ENCODE measurements at regions not wholly inside any gene's neighbourhood (a gene's known extent, or its start where the extent isn't known, plus 50 kb on each side); places are given as distances from the start of the nearest gene placed in this dataset.
A peak's percentile ranks its signal among the peaks of the same experiment; 100 is the strongest.
"Not testable (repeated sequence)": the region's sequence is repeated elsewhere in the genome, so short reads cannot be mapped to it uniquely, and the experiment has no call there.

GRCh38 chr6:58046584-58046983, 729.2 kb downstream of the PRIM2 start:
- H3K36me3 ChIP-seq (ENCODE audit: control insufficient read depth in 1 of 2, insufficient read depth in 2 of 2, low read length in 2 of 2); H3K79me2 ChIP-seq (ENCODE audit: insufficient read depth, low read length); H4K20me1 ChIP-seq (ENCODE audit: insufficient read depth); RAD21 ChIA-PET (ENCODE audit: low non-redundant PET in 1 of 2, low total read pairs in 2 of 2, uncharacterized antibody in 2 of 2, unreplicated experiment in 2 of 2); DNase-seq (ENCODE audit: low read depth, low spot score); CTCF ChIA-PET; H3K27me3 ChIP-seq (ENCODE audit: insufficient read depth, low read length); BruUV-seq (replicated peaks); intact Hi-C loops (cut with micrococcal nuclease); H3K9me2 ChIP-seq (ENCODE audit: insufficient read depth); H3K9ac ChIP-seq (ENCODE audit: low read length); H3K9me3 ChIP-seq (ENCODE audit: control insufficient read depth in 1 of 2, insufficient read depth in 1 of 2, low read depth in 1 of 2, low read length in 2 of 2); ATAC-seq; H3K4me2 ChIP-seq (ENCODE audit: low read length); H3K4me1 ChIP-seq (ENCODE audit: control insufficient read depth in 1 of 2, insufficient read depth in 2 of 2, low read length in 2 of 2); H2AFZ ChIP-seq (ENCODE audit: low read depth, low read length, poor library complexity, severe bottlenecking); H3K4me3 ChIP-seq (replicated peaks in 1 of 2; ENCODE audit: low read depth in 1 of 2, low read length in 2 of 2); POLR2A ChIA-PET; H3K27ac ChIP-seq (ENCODE audit: low read depth, low read length): not testable (repeated sequence)

GRCh38 chr6:58047389-58047788, 730.0 kb downstream of the PRIM2 start:
- H3K27me3 ChIP-seq (ENCODE audit: insufficient read depth, low read length); H3K4me3 ChIP-seq (replicated peaks in 1 of 2; ENCODE audit: low read depth in 1 of 2, low read length in 2 of 2); H3K9ac ChIP-seq (ENCODE audit: low read length); H3K79me2 ChIP-seq (ENCODE audit: insufficient read depth, low read length); POLR2A ChIA-PET; H4K20me1 ChIP-seq (ENCODE audit: insufficient read depth); H3K9me2 ChIP-seq (ENCODE audit: insufficient read depth); RAD21 ChIA-PET (ENCODE audit: low non-redundant PET in 1 of 2, low total read pairs in 2 of 2, uncharacterized antibody in 2 of 2, unreplicated experiment in 2 of 2); H2AFZ ChIP-seq (ENCODE audit: low read depth, low read length, poor library complexity, severe bottlenecking); H3K27ac ChIP-seq (ENCODE audit: low read depth, low read length); H3K4me1 ChIP-seq (ENCODE audit: control insufficient read depth in 1 of 2, insufficient read depth in 2 of 2, low read length in 2 of 2); H3K36me3 ChIP-seq (ENCODE audit: control insufficient read depth in 1 of 2, insufficient read depth in 2 of 2, low read length in 2 of 2); H3K4me2 ChIP-seq (ENCODE audit: low read length); CTCF ChIA-PET; intact Hi-C loops (cut with micrococcal nuclease); BruUV-seq (replicated peaks); H3K9me3 ChIP-seq (ENCODE audit: control insufficient read depth in 1 of 2, insufficient read depth in 1 of 2, low read depth in 1 of 2, low read length in 2 of 2); DNase-seq (ENCODE audit: low read depth, low spot score); ATAC-seq: not testable (repeated sequence)

GRCh38 chr6:58047865-58048264, 730.4 kb downstream of the PRIM2 start:
- H3K9me2 ChIP-seq (ENCODE audit: insufficient read depth); H3K27me3 ChIP-seq (ENCODE audit: insufficient read depth, low read length); CTCF ChIA-PET; H3K36me3 ChIP-seq (ENCODE audit: control insufficient read depth in 1 of 2, insufficient read depth in 2 of 2, low read length in 2 of 2); H3K27ac ChIP-seq (ENCODE audit: low read depth, low read length); H3K4me1 ChIP-seq (ENCODE audit: control insufficient read depth in 1 of 2, insufficient read depth in 2 of 2, low read length in 2 of 2); RAD21 ChIA-PET (ENCODE audit: low non-redundant PET in 1 of 2, low total read pairs in 2 of 2, uncharacterized antibody in 2 of 2, unreplicated experiment in 2 of 2); intact Hi-C loops (cut with micrococcal nuclease); POLR2A ChIA-PET; H4K20me1 ChIP-seq (ENCODE audit: insufficient read depth); H3K4me3 ChIP-seq (replicated peaks in 1 of 2; ENCODE audit: low read depth in 1 of 2, low read length in 2 of 2); H3K4me2 ChIP-seq (ENCODE audit: low read length); H3K79me2 ChIP-seq (ENCODE audit: insufficient read depth, low read length); H2AFZ ChIP-seq (ENCODE audit: low read depth, low read length, poor library complexity, severe bottlenecking); H3K9me3 ChIP-seq (ENCODE audit: control insufficient read depth in 1 of 2, insufficient read depth in 1 of 2, low read depth in 1 of 2, low read length in 2 of 2); H3K9ac ChIP-seq (ENCODE audit: low read length); DNase-seq (ENCODE audit: low read depth, low spot score); BruUV-seq (replicated peaks): not testable (repeated sequence)
- TF ChIP-seq CTCF (IDR thresholded peaks at IDR 0.05 in 2 of 3, conservative IDR thresholded peaks at IDR 0.05 in 1 of 3; ENCODE audit: borderline replicate concordance in 1 of 3, insufficient read depth in 1 of 3, low read depth in 2 of 3, low read length in 2 of 3), result peak in 1 of 3 experiments; percentile 27; a peak in 2 of 6 replicates
- TF ChIP-seq RAD21 (IDR thresholded peaks at IDR 0.05; ENCODE audit: low read depth), result peak; percentile 36; the same call in 1 of the 2 replicates
- peak; percentile 57 for ATAC-seq

DNA sequence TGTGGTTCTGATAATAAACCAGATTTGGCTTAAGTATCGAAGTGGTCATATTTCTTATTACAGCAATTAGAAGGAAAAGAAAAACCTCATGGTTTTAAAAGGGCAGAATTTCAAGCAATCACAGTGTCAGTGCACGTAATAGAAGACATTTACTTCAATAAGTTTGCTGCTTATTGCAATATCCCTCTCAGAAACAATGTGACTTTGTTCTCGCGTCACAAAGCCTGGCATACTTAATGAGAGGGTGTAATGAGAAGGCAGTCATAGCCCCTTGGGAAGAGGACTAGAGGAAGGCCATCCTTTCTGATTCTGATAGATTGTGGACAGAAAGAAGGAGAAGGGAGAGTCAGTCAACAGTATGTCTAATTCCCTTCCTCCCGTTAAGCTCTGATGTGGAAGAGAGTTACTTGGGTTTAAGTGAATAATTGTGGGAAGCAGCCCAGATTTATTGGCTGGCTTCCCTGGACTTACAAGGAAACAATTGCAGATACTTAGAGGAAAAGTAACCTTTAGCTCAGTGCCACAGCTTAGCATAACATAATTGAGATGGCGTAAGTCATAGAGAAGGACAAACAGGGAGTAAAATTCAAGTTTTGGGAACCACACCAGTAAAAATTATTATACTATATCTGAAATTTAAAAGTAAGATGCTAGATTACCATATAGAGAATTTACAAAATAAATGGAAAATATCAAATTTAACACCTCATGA, 738.2 kb downstream of the PRIM2 start:
- H3K9ac ChIP-seq (ENCODE audit: low read length); BruUV-seq (replicated peaks); H3K4me2 ChIP-seq (ENCODE audit: low read length); H3K9me2 ChIP-seq (ENCODE audit: insufficient read depth); DNase-seq (ENCODE audit: low read depth, low spot score); H3K27ac ChIP-seq (ENCODE audit: low read depth, low read length); ATAC-seq; H3K27me3 ChIP-seq (ENCODE audit: insufficient read depth, low read length); POLR2A ChIA-PET; H4K20me1 ChIP-seq (ENCODE audit: insufficient read depth); H3K4me3 ChIP-seq (replicated peaks in 1 of 2; ENCODE audit: low read depth in 1 of 2, low read length in 2 of 2); H3K79me2 ChIP-seq (ENCODE audit: insufficient read depth, low read length); H3K9me3 ChIP-seq (ENCODE audit: control insufficient read depth in 1 of 2, insufficient read depth in 1 of 2, low read depth in 1 of 2, low read length in 2 of 2); RAD21 ChIA-PET (ENCODE audit: low non-redundant PET in 1 of 2, low total read pairs in 2 of 2, uncharacterized antibody in 2 of 2, unreplicated experiment in 2 of 2); H3K4me1 ChIP-seq (ENCODE audit: control insufficient read depth in 1 of 2, insufficient read depth in 2 of 2, low read length in 2 of 2); intact Hi-C loops (cut with micrococcal nuclease); H3K36me3 ChIP-seq (ENCODE audit: control insufficient read depth in 1 of 2, insufficient read depth in 2 of 2, low read length in 2 of 2); H2AFZ ChIP-seq (ENCODE audit: low read depth, low read length, poor library complexity, severe bottlenecking); CTCF ChIA-PET: not testable (repeated sequence)
